MCF 10A (cell line): ENCODE measurements at regions not wholly inside any gene's neighbourhood (a gene's known extent, or its start where the extent isn't known, plus 50 kb on each side); places are given as distances from the start of the nearest gene placed in this dataset.
A peak's percentile ranks its signal among the peaks of the same experiment; 100 is the strongest.

ENCODE experiments used
- BruUV-seq: library from RNA; stranded (reverse); fragments of 400-500 nt; replicated peaks from 2 replicates; lab custom pipeline; 2021; lab: Mats Ljungman, UMichigan
- CTCF ChIA-PET: fragments of 300-600 bp; sonication (Branson Sonifier 250); formaldehyde crosslinking; extraction: SDS; loops from one replicate; lab custom pipeline; 2021; ENCODE audit warnings: antibody characterized with exemption, inconsistent platforms; lab: Yijun Ruan, JAX
- POLR2A ChIA-PET: fragments of 300-600, 350-650 bp; sonication (Branson Sonifier 250); formaldehyde crosslinking; extraction: SDS; loops from one replicate; lab custom pipeline; 2020; ENCODE audit warnings: antibody characterized with exemption, inconsistent platforms; lab: Yijun Ruan, JAX
- DNase-seq: peaks from one replicate; pipeline ENCODE4 v3.0.0-alpha.2; 2018; ENCODE audit not compliant: unreplicated experiment
- H3K27ac Mint-ChIP-seq: one replicate; pipeline ENCODE4 v1.8.0; 2022; ENCODE audit warnings: mild to moderate bottlenecking, low read depth, mixed read lengths; ENCODE audit not compliant: unreplicated experiment
- H3K27me3 Mint-ChIP-seq: one replicate; pipeline ENCODE4 v1.8.0; 2022; ENCODE audit warnings: mixed read lengths; ENCODE audit not compliant: insufficient read depth, unreplicated experiment
- H3K36me3 Mint-ChIP-seq: one replicate; pipeline ENCODE4 v1.8.0; 2022; ENCODE audit warnings: mild to moderate bottlenecking, moderate library complexity, mixed read lengths; ENCODE audit not compliant: insufficient read depth, unreplicated experiment
- H3K4me1 Mint-ChIP-seq: one replicate; pipeline ENCODE4 v1.8.0; 2022; ENCODE audit warnings: mixed read lengths; ENCODE audit not compliant: insufficient read depth, unreplicated experiment
- H3K4me3 Mint-ChIP-seq: one replicate; pipeline ENCODE4 v1.8.0; 2022; ENCODE audit warnings: mild to moderate bottlenecking, moderate library complexity, mixed read lengths; ENCODE audit not compliant: unreplicated experiment
- H3K9me3 Mint-ChIP-seq: one replicate; pipeline ENCODE4 v1.8.0; 2022; ENCODE audit warnings: mixed read lengths; ENCODE audit not compliant: unreplicated experiment
- CTCF ChIP-seq: fragments of 200-600 bp; IDR thresholded peaks from one replicate; pipeline ENCODE4 v1.8.0; 2022; ENCODE audit warnings: antibody characterized with exemption, mild to moderate bottlenecking; ENCODE audit not compliant: unreplicated experiment
- intact Hi-C: fragments of 100-400 bp; cut with micrococcal nuclease; formaldehyde crosslinking; loops from 2 replicates; pipeline ENCODE4 v1.14.1; 2022

GRCh38 chr22:46070803-46071450 is 79.4 kb upstream of the PPARA start:
- ChIA-PET POLR2A (interaction anchor here (0.9 to 25.5 kb wide), 10 partner anchors 6 to 58 kb away, joined by 3 to 1278 read pairs (median 59); no protein-coding TSS in a partner anchor), CTCF (interaction anchor here (2.3 kb wide), 1 partner anchor 57 kb away, joined by 11 read pairs; no protein-coding TSS in a partner anchor)
- H3K4me1 Mint-ChIP-seq, result peaks cover 19% of the 10 kb centered on the region
- intact Hi-C loops, result loop anchor here (2.0 to 5.0 kb wide), 2 partner anchors 36 to 64 kb away; no protein-coding TSS in a partner anchor
- H3K27me3 Mint-ChIP-seq, result no peaks in the 10 kb centered on the region
- no peaks in the 10 kb centered on the region for H3K9me3 Mint-ChIP-seq
- peak; percentile 64 for DNase-seq
- BruUV-seq, result no TSS peak
- H3K36me3 Mint-ChIP-seq, result peaks cover 68% of the 10 kb centered on the region
- TF ChIP-seq CTCF, result no peak
- peak overlapping the region; percentile 100 for H3K27ac Mint-ChIP-seq
- H3K4me3 Mint-ChIP-seq, result peak overlapping the region; percentile 96

GRCh38 chr22:46071451-46072109 is 78.7 kb upstream of the PPARA start:
- ChIA-PET CTCF (no interaction called here), POLR2A (interaction anchor here (0.8 to 25.5 kb wide), 14 partner anchors 6 to 908 kb away, joined by 3 to 1278 read pairs (median 144); partner anchors contain the start of gene NUP50)
- no TSS peak for BruUV-seq
- intact Hi-C loops, result loop anchor here (2.0 to 5.0 kb wide), 2 partner anchors 36 to 65 kb away; no protein-coding TSS in a partner anchor
- no peaks in the 10 kb centered on the region for H3K9me3 Mint-ChIP-seq
- peak; percentile 96 for DNase-seq
- H3K4me1 Mint-ChIP-seq, result peaks cover 24% of the 10 kb centered on the region
- H3K27me3 Mint-ChIP-seq, result no peaks in the 10 kb centered on the region
- H3K4me3 Mint-ChIP-seq, result peak overlapping the region; percentile 96
- H3K27ac Mint-ChIP-seq, result peak overlapping the region; percentile 100
- peaks cover 73% of the 10 kb centered on the region for H3K36me3 Mint-ChIP-seq
- TF ChIP-seq CTCF, result no peak

- DNase-seq, result peak; percentile 54
- Mint-ChIP-seq H3K4me3 (peak overlapping the region; percentile 96), H3K36me3 (peaks cover 74% of the 10 kb centered on the region), H3K27ac (peak overlapping the region; percentile 100), H3K9me3 (no peaks in the 10 kb centered on the region), H3K27me3 (no peaks in the 10 kb centered on the region), H3K4me1 (peaks cover 24% of the 10 kb centered on the region)
- BruUV-seq, result no TSS peak
- ChIA-PET CTCF (interaction anchor here (0.7 to 2.2 kb wide), 8 partner anchors 8 to 279 kb away, joined by 3 to 11 read pairs (median 3); no protein-coding TSS in a partner anchor), POLR2A (interaction anchor here (0.8 to 25.5 kb wide), 11 partner anchors 5 to 909 kb away, joined by 3 to 1278 read pairs (median 23); partner anchors contain the start of gene NUP50)
- intact Hi-C loops, result loop anchor here (5.0 kb wide), 1 partner anchor 35 kb away; no protein-coding TSS in a partner anchor
- no peak for TF ChIP-seq CTCF
Observed at GRCh38 chr22:46072110-46072881, 78.0 kb upstream of the PPARA start.
